ENCODE measurements at regions not wholly inside any gene's neighbourhood (a gene's known extent, or its start where the extent isn't known, plus 50 kb on each side); places are given as distances from the start of the nearest gene placed in this dataset.
A peak's percentile ranks its signal among the peaks of the same experiment; 100 is the strongest.

DNA sequence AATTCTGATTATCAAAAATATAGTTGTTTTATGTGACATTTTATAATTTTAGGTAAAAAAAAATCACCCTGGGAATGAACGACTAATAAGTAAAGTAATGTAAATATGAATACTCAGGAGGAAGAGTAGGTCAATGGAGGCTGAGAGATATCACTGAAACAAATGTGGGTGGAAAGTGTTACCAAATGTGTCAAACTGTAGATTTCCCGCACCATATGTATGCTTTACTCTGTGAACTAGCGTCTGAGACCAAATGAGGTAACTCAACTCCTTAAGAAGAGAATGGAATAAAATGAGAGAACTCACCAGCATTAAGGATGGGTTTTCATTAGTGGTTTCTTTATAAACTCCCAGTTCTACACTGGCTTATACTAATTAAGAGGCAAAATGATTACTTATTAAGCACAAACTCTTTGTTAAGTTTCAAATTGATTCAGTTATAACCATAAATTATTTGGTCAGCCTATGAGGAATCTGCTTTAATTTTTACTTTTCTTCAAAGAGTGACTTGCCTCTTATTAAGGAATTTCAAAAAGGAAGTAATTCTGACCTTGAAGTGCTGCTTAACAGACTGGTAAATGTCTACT, 784.7 kb upstream of the GJE1 start:
- no peak overlapping the region for H3K9ac ChIP-seq (ENCODE audit: low read length)
- no peaks in the 10 kb centered on the region for H4K20me1 ChIP-seq (ENCODE audit: low read depth, low read length)
- no peaks in the 10 kb centered on the region for H3F3A ChIP-seq (ENCODE audit: insufficient read depth)
- no peak for TF ChIP-seq EZH2phosphoT487 (conservative IDR thresholded peaks at IDR 0.05; ENCODE audit: low read length)
- no peaks in the 10 kb centered on the region for H3K79me2 ChIP-seq (ENCODE audit: insufficient read depth, low read length)
- no peak overlapping the region for H2AFZ ChIP-seq (ENCODE audit: low read depth, low read length, severe bottlenecking)
- no peaks in the 10 kb centered on the region for H3K9me2 ChIP-seq (replicated peaks; ENCODE audit: insufficient read depth, low read length)
- no peak overlapping the region for H3K4me3 ChIP-seq (ENCODE audit: insufficient read depth, low read length, poor library complexity, severe bottlenecking)
- no peaks in the 10 kb centered on the region for H3K9me3 ChIP-seq (ENCODE audit: insufficient read depth, low read length)
- H3K27ac ChIP-seq (ENCODE audit: low read depth, low read length) = no peak overlapping the region
- no peaks in the 10 kb centered on the region for H3K36me3 ChIP-seq (ENCODE audit: low read length)
- H3K4me2 ChIP-seq (ENCODE audit: low read depth, low read length, poor library complexity, severe bottlenecking) = no peak overlapping the region
- H3K27me3 ChIP-seq (ENCODE audit: low read length) = no peaks in the 10 kb centered on the region

GRCh38 chr6:141347086-141347485, 785.6 kb upstream of the GJE1 start:
- H3K36me3 ChIP-seq (ENCODE audit: low read length) = no peaks in the 10 kb centered on the region
- no peaks in the 10 kb centered on the region for H4K20me1 ChIP-seq (ENCODE audit: low read depth, low read length)
- no peak overlapping the region for H3K27ac ChIP-seq (ENCODE audit: low read depth, low read length)
- no peaks in the 10 kb centered on the region for H3F3A ChIP-seq (ENCODE audit: insufficient read depth)
- no peak overlapping the region for H3K9ac ChIP-seq (ENCODE audit: low read length)
- H3K4me3 ChIP-seq (ENCODE audit: insufficient read depth, low read length, poor library complexity, severe bottlenecking) = no peak overlapping the region
- H2AFZ ChIP-seq (ENCODE audit: low read depth, low read length, severe bottlenecking) = peak overlapping the region; percentile 21
- no peak overlapping the region for H3K4me2 ChIP-seq (ENCODE audit: low read depth, low read length, poor library complexity, severe bottlenecking)
- TF ChIP-seq EZH2phosphoT487 (conservative IDR thresholded peaks at IDR 0.05; ENCODE audit: low read length) (no peak), CTCF (IDR thresholded peaks at IDR 0.05; ENCODE audit: insufficient read depth, low read length, poor library complexity, severe bottlenecking) (no peak)
- no peaks in the 10 kb centered on the region for H3K27me3 ChIP-seq (ENCODE audit: low read length)
- H3K9me3 ChIP-seq (ENCODE audit: insufficient read depth, low read length) = no peaks in the 10 kb centered on the region
- no peaks in the 10 kb centered on the region for H3K9me2 ChIP-seq (replicated peaks; ENCODE audit: insufficient read depth, low read length)
- H3K79me2 ChIP-seq (ENCODE audit: insufficient read depth, low read length) = no peaks in the 10 kb centered on the region

DNA sequence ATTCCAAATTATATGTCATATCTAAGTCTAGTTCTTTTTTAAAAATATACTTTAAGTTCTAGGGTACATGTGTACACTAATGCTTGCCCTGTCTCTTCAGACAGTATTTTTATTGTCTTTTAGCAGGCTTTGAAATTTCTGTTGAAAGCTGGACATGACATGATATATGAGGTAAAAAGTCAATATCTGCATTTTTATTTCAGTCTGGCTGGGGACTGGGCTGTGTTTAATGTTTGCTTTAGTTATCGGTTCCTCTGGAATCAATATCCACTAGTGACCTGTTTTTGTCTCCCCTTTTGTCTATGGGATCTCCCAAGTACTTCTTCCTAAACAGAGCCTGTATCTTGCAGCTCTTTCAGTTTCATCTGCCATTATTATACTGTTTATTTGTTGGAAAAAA, 786.2 kb upstream of the GJE1 start:
- H3K27me3 ChIP-seq (ENCODE audit: low read length) = no peaks in the 10 kb centered on the region
- no peak overlapping the region for H3K4me2 ChIP-seq (ENCODE audit: low read depth, low read length, poor library complexity, severe bottlenecking)
- no peaks in the 10 kb centered on the region for H3F3A ChIP-seq (ENCODE audit: insufficient read depth)
- H3K9me3 ChIP-seq (ENCODE audit: insufficient read depth, low read length) = no peaks in the 10 kb centered on the region
- H2AFZ ChIP-seq (ENCODE audit: low read depth, low read length, severe bottlenecking) = peak overlapping the region; percentile 21
- no peak overlapping the region for H3K9ac ChIP-seq (ENCODE audit: low read length)
- H4K20me1 ChIP-seq (ENCODE audit: low read depth, low read length) = no peaks in the 10 kb centered on the region
- H3K27ac ChIP-seq (ENCODE audit: low read depth, low read length) = no peak overlapping the region
- TF ChIP-seq CTCF (IDR thresholded peaks at IDR 0.05; ENCODE audit: insufficient read depth, low read length, poor library complexity, severe bottlenecking) (no peak), EZH2phosphoT487 (conservative IDR thresholded peaks at IDR 0.05; ENCODE audit: low read length) (no peak)
- no peaks in the 10 kb centered on the region for H3K36me3 ChIP-seq (ENCODE audit: low read length)
- H3K9me2 ChIP-seq (replicated peaks; ENCODE audit: insufficient read depth, low read length) = no peaks in the 10 kb centered on the region
- no peaks in the 10 kb centered on the region for H3K79me2 ChIP-seq (ENCODE audit: insufficient read depth, low read length)
- H3K4me3 ChIP-seq (ENCODE audit: insufficient read depth, low read length, poor library complexity, severe bottlenecking) = no peak overlapping the region

- Histone ChIP-seq H2AFZ (ENCODE audit: low read depth, low read length, severe bottlenecking) (no peak overlapping the region), H3F3A (ENCODE audit: insufficient read depth) (no peaks in the 10 kb centered on the region), H4K20me1 (ENCODE audit: low read depth, low read length) (no peaks in the 10 kb centered on the region), H3K79me2 (ENCODE audit: insufficient read depth, low read length) (no peaks in the 10 kb centered on the region), H3K4me2 (ENCODE audit: low read depth, low read length, poor library complexity, severe bottlenecking) (no peak overlapping the region), H3K36me3 (ENCODE audit: low read length) (no peaks in the 10 kb centered on the region), H3K9ac (ENCODE audit: low read length) (no peak overlapping the region), H3K9me3 (ENCODE audit: insufficient read depth, low read length) (no peaks in the 10 kb centered on the region), H3K27me3 (ENCODE audit: low read length) (no peaks in the 10 kb centered on the region), H3K27ac (ENCODE audit: low read depth, low read length) (no peak overlapping the region), H3K4me3 (ENCODE audit: insufficient read depth, low read length, poor library complexity, severe bottlenecking) (no peak overlapping the region), H3K9me2 (replicated peaks; ENCODE audit: insufficient read depth, low read length) (no peaks in the 10 kb centered on the region)
- TF ChIP-seq CTCF (IDR thresholded peaks at IDR 0.05; ENCODE audit: insufficient read depth, low read length, poor library complexity, severe bottlenecking) (no peak), EZH2phosphoT487 (conservative IDR thresholded peaks at IDR 0.05; ENCODE audit: low read length) (no peak)
These were observed 795.5 kb upstream of the GJE1 start for GRCh38 chr6:141337191-141337590.
